ENCODE measurements at regions not wholly inside any gene's neighbourhood (a gene's known extent, or its start where the extent isn't known, plus 50 kb on each side); places are given as distances from the start of the nearest gene placed in this dataset.

DNA sequence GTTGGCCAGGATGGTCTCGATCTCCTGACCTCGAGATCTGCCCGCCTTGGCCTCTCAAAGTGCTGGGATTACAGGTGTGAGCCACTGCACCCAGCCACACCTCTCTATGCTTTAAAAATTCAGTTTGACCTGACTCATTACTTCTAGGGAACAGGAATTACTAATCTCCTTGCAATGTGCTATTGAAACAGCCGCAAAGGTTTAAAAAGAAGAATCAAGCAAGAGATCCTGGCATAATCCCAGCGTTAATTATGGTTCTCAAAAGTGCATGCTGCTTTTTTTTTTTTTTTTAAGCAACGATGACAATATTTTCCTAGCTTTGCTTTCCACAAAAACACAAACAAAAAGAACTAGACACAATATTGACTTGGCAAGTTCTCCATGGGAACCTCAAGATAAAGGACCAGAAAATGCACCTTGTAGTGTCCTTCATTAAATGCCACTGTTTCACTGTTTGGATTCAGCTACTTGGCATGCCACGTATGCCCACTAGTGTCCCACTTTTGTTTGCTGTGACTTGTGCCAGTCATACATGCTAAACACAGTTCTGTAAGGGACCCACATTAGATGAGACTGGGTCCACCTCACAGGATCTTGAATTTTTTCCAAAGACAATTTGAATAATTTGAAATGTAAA lies 112.6 kb upstream of the PPARGC1A start:
- no peak overlapping the region for H3K27ac Mint-ChIP-seq
- H3K4me1 Mint-ChIP-seq (ENCODE audit: low read depth) = no peaks in the 10 kb centered on the region
- H3K27me3 Mint-ChIP-seq = peaks cover 4% of the 10 kb centered on the region
- peaks cover 4% of the 10 kb centered on the region for H3K9me3 Mint-ChIP-seq
- no peaks in the 10 kb centered on the region for H3K36me3 Mint-ChIP-seq (ENCODE audit: low read depth)
- no peak overlapping the region for H3K4me3 Mint-ChIP-seq

DNA sequence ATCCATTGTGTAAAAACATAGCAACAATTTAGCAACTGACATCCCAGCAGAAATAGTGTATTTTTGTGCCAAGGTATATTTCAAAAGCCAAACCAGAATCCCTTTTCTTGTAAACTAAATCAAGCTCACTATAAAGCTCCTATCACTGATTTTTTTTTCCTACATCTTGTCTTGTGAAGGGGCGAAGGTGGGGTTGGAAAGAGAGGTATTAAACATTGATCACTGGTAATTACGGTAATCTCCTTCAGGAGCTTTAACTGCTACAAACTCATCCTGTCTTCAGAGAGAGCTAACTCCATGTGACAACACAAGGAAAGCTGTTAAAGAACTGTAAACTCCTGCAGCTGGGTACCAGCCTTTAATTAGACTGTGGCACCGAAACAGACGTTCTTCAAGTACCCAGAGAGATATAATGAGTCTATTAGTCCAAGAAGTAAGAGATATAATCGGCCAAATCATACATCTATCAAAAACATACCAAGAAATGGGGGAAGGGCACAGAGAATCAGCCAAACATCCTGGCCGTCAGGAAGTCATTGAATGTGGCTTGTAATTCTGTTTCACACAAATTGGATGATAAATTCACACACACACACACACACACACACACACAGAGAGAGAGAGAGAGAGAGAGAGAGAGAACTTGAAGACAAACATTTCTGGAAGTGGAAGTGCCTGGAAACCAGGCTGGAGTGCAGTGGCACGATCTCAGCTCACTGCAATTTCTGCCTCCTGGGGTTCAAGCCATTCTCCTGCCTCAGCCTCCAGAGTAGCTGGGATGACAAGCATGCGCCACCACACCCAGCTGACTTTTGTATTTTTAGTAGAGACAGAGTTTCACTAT lies 111.9 kb upstream of the PPARGC1A start:
- H3K27ac Mint-ChIP-seq = no peak overlapping the region
- H3K36me3 Mint-ChIP-seq (ENCODE audit: low read depth) = no peaks in the 10 kb centered on the region
- peaks cover 4% of the 10 kb centered on the region for H3K9me3 Mint-ChIP-seq
- no peak overlapping the region for H3K4me3 Mint-ChIP-seq
- H3K4me1 Mint-ChIP-seq (ENCODE audit: low read depth) = no peaks in the 10 kb centered on the region
- H3K27me3 Mint-ChIP-seq = peaks cover 4% of the 10 kb centered on the region

DNA sequence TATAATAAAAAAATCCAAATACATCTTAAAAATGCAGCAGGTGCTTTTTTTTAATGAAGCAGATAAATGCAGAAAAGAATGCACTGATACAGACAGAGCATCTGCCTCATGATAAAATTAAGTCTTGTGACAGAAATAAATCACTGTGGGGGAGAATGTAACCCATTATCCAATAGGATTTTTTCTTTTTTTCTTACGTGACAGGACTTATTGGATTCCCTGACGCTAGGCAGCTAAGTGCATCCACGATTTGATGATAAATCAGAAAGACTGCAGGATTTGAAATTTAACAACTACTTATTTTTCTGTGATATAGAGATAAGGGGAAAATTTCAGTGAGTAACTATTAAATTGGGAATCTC lies 110.6 kb upstream of the PPARGC1A start:
- H3K27ac Mint-ChIP-seq = no peak overlapping the region
- H3K4me3 Mint-ChIP-seq = no peak overlapping the region
- no peaks in the 10 kb centered on the region for H3K36me3 Mint-ChIP-seq (ENCODE audit: low read depth)

DNA sequence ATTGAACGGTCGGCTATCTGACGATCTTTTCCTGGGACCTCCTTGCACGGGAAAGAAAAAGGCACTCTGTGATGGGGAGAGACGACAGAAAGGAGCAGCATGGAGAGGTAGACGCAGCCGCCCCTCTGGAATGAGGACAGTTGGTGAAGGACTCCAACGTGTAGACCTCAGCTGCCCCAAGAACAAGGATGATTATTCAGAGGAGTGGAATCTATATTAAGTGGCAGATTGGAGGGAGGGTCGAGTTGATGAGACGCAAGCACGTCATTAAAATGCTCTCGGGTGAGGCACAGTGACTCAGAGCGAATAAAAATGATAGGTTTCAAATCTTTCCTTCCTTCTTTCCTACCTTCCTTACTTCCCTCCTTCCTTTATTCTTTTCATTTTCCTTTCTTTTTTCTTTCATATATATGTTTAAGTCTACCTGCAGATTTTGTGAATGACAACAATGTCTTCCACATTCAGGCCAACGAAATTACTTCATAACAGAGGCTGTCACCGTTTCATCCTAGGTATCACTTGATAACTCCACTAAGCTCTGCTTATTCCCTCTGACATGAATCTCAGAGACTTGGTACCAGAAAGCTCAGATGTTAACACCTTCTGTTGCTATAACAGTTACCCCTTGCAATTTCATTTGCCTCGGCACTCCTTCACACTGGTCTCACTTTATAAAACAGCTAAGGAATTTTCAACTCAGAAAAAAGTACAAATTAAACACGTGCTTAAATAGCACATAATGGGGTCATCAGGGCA lies 110.0 kb upstream of the PPARGC1A start:
- no peak overlapping the region for H3K4me3 Mint-ChIP-seq
- H3K36me3 Mint-ChIP-seq (ENCODE audit: low read depth) = no peaks in the 10 kb centered on the region

More for the DNA sequence above, 110.6 kb upstream of the PPARGC1A start:
- Mint-ChIP-seq H3K27me3 (peaks cover 4% of the 10 kb centered on the region), H3K9me3 (peaks cover 2% of the 10 kb centered on the region), H3K4me1 (ENCODE audit: low read depth) (no peaks in the 10 kb centered on the region)

DNA sequence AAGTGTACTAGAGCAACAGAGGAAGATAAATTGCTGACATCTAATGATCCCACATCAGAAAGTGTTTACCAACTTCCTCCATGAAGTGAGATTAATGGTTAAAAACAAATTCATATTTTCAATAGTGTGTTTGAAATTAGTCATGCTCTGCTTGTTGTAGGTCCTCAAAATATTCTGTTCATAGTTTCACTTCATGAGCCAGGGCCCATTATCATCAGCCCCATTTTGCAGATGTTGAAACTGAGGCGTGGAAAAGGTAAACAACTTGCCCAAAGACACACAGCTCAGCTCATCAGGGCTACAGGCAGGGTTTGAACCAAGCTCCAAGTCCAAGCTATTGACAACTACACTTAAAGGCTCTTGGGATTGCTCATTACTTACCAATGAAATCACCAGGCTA lies 103.5 kb upstream of the PPARGC1A start:
- Mint-ChIP-seq H3K36me3 (ENCODE audit: low read depth) (no peaks in the 10 kb centered on the region), H3K4me3 (no peak overlapping the region), H3K27me3 (no peaks in the 10 kb centered on the region), H3K4me1 (ENCODE audit: low read depth) (no peaks in the 10 kb centered on the region), H3K9me3 (peaks cover 4% of the 10 kb centered on the region), H3K27ac (no peak overlapping the region)

More for the DNA sequence above, 110.0 kb upstream of the PPARGC1A start:
- Mint-ChIP-seq H3K9me3 (no peaks in the 10 kb centered on the region), H3K4me1 (ENCODE audit: low read depth) (no peaks in the 10 kb centered on the region), H3K27ac (no peak overlapping the region), H3K27me3 (peaks cover 4% of the 10 kb centered on the region)

DNA sequence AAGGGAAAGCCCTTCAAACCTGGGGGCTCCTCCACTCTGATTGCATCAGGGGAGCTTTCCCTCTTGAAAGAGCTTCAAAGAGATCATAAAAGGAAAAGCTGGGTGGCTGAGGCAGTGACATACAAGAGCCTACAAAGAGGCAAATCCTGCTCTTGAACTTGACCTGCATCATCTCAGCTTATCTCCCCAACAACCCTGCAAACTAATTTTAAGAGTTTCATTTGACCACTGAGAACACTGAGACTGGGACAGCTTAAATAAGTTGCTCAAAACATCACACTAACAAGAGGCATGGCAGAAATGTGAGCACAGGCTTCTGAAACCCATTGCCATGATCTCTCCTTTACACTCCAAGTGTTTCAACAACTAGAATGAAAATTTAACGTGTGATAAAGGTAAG lies 101.6 kb upstream of the PPARGC1A start:
- Mint-ChIP-seq H3K27me3 (no peaks in the 10 kb centered on the region), H3K9me3 (peaks cover 4% of the 10 kb centered on the region), H3K27ac (no peak overlapping the region), H3K4me3 (no peak overlapping the region), H3K4me1 (ENCODE audit: low read depth) (no peaks in the 10 kb centered on the region), H3K36me3 (ENCODE audit: low read depth) (no peaks in the 10 kb centered on the region)

DNA sequence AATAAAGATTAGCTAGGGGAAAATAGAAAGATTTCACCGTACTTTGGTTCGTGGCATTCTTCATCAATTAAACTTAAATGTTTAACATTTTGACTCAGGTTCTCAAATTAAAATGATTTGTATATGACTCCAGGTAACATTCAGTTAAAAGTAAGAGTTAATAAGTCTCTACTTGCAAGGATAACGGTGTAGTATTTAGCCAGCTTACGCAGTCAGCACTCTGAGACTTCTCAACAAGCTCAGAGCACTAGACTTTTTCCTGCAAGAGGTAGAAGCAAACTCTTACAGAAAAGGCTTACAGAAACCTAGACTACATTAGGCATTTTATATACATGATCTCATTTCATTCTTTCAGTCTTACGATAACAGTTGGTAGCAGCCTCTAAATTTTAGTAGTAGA lies 96.4 kb upstream of the PPARGC1A start:
- Mint-ChIP-seq H3K27ac (no peak overlapping the region), H3K36me3 (ENCODE audit: low read depth) (no peaks in the 10 kb centered on the region), H3K4me3 (no peak overlapping the region), H3K4me1 (ENCODE audit: low read depth) (no peaks in the 10 kb centered on the region), H3K27me3 (no peaks in the 10 kb centered on the region), H3K9me3 (peaks cover 8% of the 10 kb centered on the region)

DNA sequence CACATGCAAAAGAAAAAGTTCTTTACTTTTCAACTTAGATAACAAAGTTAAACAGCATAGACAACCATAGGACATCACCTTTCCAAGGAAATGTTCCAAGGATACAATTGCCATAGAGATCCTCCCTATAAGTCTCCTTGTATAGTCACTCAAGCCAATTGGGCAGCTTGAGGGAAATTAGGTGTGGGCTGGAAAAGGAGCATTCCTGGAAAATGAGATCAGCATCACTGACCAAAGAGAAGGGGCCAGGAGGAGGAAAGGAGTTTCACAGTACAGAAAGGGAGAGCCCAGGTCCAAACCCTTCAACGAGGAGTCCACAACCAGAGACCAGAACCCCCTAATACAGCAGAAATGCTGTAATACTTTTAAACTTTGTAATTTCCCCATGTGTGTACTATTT lies 91.5 kb upstream of the PPARGC1A start:
- peaks cover 4% of the 10 kb centered on the region for H3K9me3 Mint-ChIP-seq
- H3K4me1 Mint-ChIP-seq (ENCODE audit: low read depth) = no peaks in the 10 kb centered on the region
- H3K27me3 Mint-ChIP-seq = no peaks in the 10 kb centered on the region
- H3K4me3 Mint-ChIP-seq = no peak overlapping the region
- H3K36me3 Mint-ChIP-seq (ENCODE audit: low read depth) = no peaks in the 10 kb centered on the region
- no peak overlapping the region for H3K27ac Mint-ChIP-seq

DNA sequence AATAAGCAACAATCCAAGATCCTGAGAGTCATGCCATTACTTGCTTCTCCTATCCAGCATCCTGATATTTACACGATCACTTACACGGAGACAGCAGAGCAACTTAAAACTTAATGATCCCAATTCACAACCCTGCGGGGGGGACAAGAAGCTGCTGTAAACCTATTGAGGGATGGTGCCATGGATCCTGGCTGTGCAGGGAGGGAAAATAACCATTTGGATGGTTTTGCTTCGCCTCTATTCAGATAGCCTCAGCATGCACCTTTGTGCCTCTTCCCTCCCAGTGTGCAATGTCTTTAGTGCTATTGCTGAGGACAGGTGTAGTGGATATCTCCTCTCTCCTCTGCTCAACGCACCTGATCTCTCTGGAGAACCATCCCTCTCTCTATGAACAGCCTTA lies 89.7 kb upstream of the PPARGC1A start:
- no peaks in the 10 kb centered on the region for H3K4me1 Mint-ChIP-seq (ENCODE audit: low read depth)
- no peak overlapping the region for H3K27ac Mint-ChIP-seq

DNA sequence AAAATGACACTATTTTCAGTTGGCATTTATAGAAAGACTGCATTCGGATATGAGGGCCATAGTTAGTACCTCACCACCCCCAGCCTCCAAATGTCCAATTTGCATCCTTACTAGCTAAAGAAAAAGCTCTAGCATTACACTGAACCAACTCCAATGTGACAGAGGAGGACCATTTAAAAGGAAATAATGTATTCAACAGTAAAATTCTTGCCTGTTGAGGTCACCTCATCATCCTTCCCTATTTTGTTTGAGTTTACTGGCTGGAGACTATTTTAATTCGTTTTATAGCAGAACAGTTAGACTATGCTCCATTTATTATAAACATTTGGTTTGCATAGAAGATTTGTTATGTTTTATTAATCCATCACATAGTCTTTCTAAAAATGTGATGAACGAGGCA lies 88.2 kb upstream of the PPARGC1A start:
- Mint-ChIP-seq H3K9me3 (no peaks in the 10 kb centered on the region), H3K36me3 (ENCODE audit: low read depth) (no peaks in the 10 kb centered on the region), H3K27ac (no peak overlapping the region), H3K4me3 (no peak overlapping the region), H3K4me1 (ENCODE audit: low read depth) (no peaks in the 10 kb centered on the region), H3K27me3 (no peaks in the 10 kb centered on the region)

More for the DNA sequence above, 89.7 kb upstream of the PPARGC1A start:
- Mint-ChIP-seq H3K36me3 (ENCODE audit: low read depth) (no peaks in the 10 kb centered on the region), H3K4me3 (no peak overlapping the region), H3K27me3 (no peaks in the 10 kb centered on the region), H3K9me3 (peaks cover 4% of the 10 kb centered on the region)

- Mint-ChIP-seq H3K4me1 (ENCODE audit: low read depth) (no peaks in the 10 kb centered on the region), H3K9me3 (no peaks in the 10 kb centered on the region), H3K27me3 (no peaks in the 10 kb centered on the region), H3K4me3 (no peak overlapping the region), H3K27ac (no peak overlapping the region), H3K36me3 (ENCODE audit: low read depth) (no peaks in the 10 kb centered on the region)
Measured at GRCh38 chr4:23976423-23976822, 86.6 kb upstream of the PPARGC1A start.

DNA sequence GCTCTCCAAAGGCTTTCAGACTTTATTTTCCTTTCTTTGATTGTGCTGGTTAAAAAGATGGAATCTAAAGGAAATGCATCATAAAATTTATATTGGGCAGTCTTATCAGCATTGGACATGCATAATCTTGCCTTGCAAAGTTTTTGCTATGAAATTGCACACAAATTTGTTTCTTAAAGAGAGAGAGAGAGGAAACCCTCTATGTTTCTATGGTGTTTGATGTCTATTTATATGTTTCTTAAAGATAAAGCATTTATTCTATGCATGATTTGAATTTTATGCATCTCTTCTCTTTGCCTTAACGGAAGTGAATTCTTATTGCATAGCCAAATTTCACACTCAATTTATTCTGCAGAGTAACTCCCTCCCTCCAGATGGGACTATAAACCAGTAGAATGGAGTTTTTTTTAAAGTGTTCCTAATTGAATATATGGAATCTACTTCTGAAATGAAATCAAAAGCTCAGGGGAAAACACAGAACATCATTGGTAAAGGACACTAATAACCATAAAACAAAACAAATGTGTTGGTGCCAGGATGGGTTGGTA lies 83.5 kb upstream of the PPARGC1A start:
- Mint-ChIP-seq H3K27me3 (no peaks in the 10 kb centered on the region), H3K27ac (no peak overlapping the region), H3K4me1 (ENCODE audit: low read depth) (no peaks in the 10 kb centered on the region), H3K36me3 (ENCODE audit: low read depth) (no peaks in the 10 kb centered on the region), H3K9me3 (no peaks in the 10 kb centered on the region), H3K4me3 (no peak overlapping the region)

GRCh38 chr4:23972805-23973204 lies 83.0 kb upstream of the PPARGC1A start:
- Mint-ChIP-seq H3K4me1 (ENCODE audit: low read depth) (no peaks in the 10 kb centered on the region), H3K27ac (no peak overlapping the region), H3K4me3 (no peak overlapping the region), H3K36me3 (ENCODE audit: low read depth) (no peaks in the 10 kb centered on the region), H3K27me3 (no peaks in the 10 kb centered on the region), H3K9me3 (no peaks in the 10 kb centered on the region)

GRCh38 chr4:23972187-23972586 lies 82.3 kb upstream of the PPARGC1A start:
- no peak overlapping the region for H3K4me3 Mint-ChIP-seq
- H3K36me3 Mint-ChIP-seq (ENCODE audit: low read depth) = no peaks in the 10 kb centered on the region
- no peak overlapping the region for H3K27ac Mint-ChIP-seq
- no peaks in the 10 kb centered on the region for H3K27me3 Mint-ChIP-seq
- H3K4me1 Mint-ChIP-seq (ENCODE audit: low read depth) = no peaks in the 10 kb centered on the region
- no peaks in the 10 kb centered on the region for H3K9me3 Mint-ChIP-seq
